Erythroblast (primary cell): ENCODE measurements at regions not wholly inside any gene's neighbourhood (a gene's known extent, or its start where the extent isn't known, plus 50 kb on each side); places are given as distances from the start of the nearest gene placed in this dataset.

Experiments
- DNase-seq, 2 experiments: peaks; one replicate each; lab custom pipeline; 2025; lab: John Stamatoyannopoulos, UW
- GATA1 ChIP-seq: IDR thresholded peaks from 2 replicates; pipeline ENCODE4 v1.6.1; 2011; ENCODE audit warnings: low read depth, mild to moderate bottlenecking, control low read depth, low read length, moderate library complexity
- POLR2A ChIP-seq: IDR thresholded peaks from 2 replicates; pipeline ENCODE4 v1.6.1; 2011; ENCODE audit warnings: mild to moderate bottlenecking, low read length

- no peak for TF ChIP-seq POLR2A
- no peak for TF ChIP-seq GATA1
- DNase-seq = no peak
Measured at GRCh38 chr9:80890124-80890523, 799.2 kb downstream of the TLE1 start.

GRCh38 chr9:80885894-80886293 lies 803.5 kb downstream of the TLE1 start:
- no peak for DNase-seq
- no peak for TF ChIP-seq GATA1
- TF ChIP-seq POLR2A = no peak

- no peak for TF ChIP-seq GATA1
- TF ChIP-seq POLR2A = no peak
- no peak for DNase-seq
Measured at GRCh38 chr9:80883826-80884579, 805.3 kb downstream of the TLE1 start.

- no peak for DNase-seq
- TF ChIP-seq POLR2A = no peak
- TF ChIP-seq GATA1 = no peak
Measured at GRCh38 chr9:80883426-80883825, 805.9 kb downstream of the TLE1 start.

GRCh38 chr9:80881940-80882339 lies 807.4 kb downstream of the TLE1 start:
- no peak for TF ChIP-seq GATA1
- no peak for TF ChIP-seq POLR2A
- DNase-seq = no peak

- TF ChIP-seq POLR2A = no peak
- no peak for TF ChIP-seq GATA1
- DNase-seq = no peak
Measured at GRCh38 chr9:80881320-80881719, 808.0 kb downstream of the TLE1 start.

- TF ChIP-seq POLR2A (no peak), GATA1 (no peak)
- DNase-seq = no peak
Measured at GRCh38 chr9:80878556-80878955, 810.8 kb downstream of the TLE1 start.

- DNase-seq = no peak
- no peak for TF ChIP-seq POLR2A
- TF ChIP-seq GATA1 = no peak
Measured at GRCh38 chr9:80875947-80876346, 813.4 kb downstream of the TLE1 start.

- no peak for DNase-seq
Measured at GRCh38 chr9:80874276-80874675, 815.1 kb downstream of the TLE1 start.

GRCh38 chr9:80873861-80874260 lies 815.5 kb downstream of the TLE1 start:
- no peak for TF ChIP-seq GATA1
- no peak for TF ChIP-seq POLR2A
- no peak for DNase-seq

More at GRCh38 chr9:80874276-80874675, 815.1 kb downstream of the TLE1 start:
- TF ChIP-seq POLR2A (no peak), GATA1 (no peak)

GRCh38 chr9:80871596-80871995 lies 817.8 kb downstream of the TLE1 start:
- no peak for DNase-seq
- TF ChIP-seq GATA1 (no peak), POLR2A (no peak)

GRCh38 chr9:80867731-80868130 lies 821.6 kb downstream of the TLE1 start:
- no peak for DNase-seq
- TF ChIP-seq POLR2A (no peak), GATA1 (no peak)

- TF ChIP-seq POLR2A (no peak), GATA1 (no peak)
- no peak for DNase-seq
Measured at GRCh38 chr9:80866576-80867227, 822.6 kb downstream of the TLE1 start.

GRCh38 chr9:80866121-80866520 lies 823.2 kb downstream of the TLE1 start:
- DNase-seq = no peak
- no peak for TF ChIP-seq POLR2A
- TF ChIP-seq GATA1 = no peak

- TF ChIP-seq POLR2A (no peak), GATA1 (no peak)
- DNase-seq = no peak
Measured at GRCh38 chr9:80843028-80843427, 846.3 kb downstream of the TLE1 start.

GRCh38 chr9:80842389-80842788 lies 847.0 kb downstream of the TLE1 start:
- TF ChIP-seq GATA1 (no peak), POLR2A (no peak)
- no peak for DNase-seq
